ENCODE measurements at regions not wholly inside any gene's neighbourhood (a gene's known extent, or its start where the extent isn't known, plus 50 kb on each side); places are given as distances from the start of the nearest gene placed in this dataset.
"Not testable (repeated sequence)": the region's sequence is repeated elsewhere in the genome, so short reads cannot be mapped to it uniquely, and the experiment has no call there.

DNA sequence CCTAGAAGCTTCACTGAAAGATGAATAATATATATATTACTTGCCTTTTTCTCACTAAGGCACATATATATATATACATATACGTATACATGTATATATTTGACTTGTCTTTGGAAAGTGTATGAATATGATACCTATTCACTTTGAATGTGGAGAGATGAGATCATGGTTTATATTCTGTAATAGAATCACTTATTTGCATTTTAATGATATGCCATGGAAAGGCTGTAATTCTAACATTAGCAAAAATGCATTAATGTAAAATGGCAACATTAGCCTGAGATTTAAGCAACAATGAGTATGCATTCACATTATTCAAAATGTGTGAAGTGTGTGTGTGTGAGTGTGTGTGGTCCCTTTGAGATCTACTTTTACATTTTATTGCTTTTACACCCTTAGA, 54.5 kb upstream of the PRKD1 start:
- DNase-seq: no peak

DNA sequence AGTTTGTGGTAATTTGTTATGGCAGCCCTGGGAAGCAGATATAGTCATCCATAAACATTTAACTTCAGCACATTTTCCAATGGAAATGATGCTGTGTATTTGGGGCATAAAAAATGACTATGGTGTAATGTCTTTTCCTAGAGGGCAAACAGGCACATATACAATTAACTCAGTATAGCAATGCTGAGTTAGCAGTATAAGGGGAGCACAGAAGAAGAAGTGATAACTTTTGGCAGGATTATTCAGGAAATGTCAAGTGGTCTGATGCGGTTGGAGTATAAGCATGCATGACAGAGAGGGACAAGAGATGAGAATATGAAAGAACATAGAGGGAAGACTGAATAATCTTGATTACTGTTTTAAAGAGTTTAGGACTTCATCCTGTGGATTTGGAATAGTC, 55.3 kb upstream of the PRKD1 start:
- DNase-seq: no peak

DNA sequence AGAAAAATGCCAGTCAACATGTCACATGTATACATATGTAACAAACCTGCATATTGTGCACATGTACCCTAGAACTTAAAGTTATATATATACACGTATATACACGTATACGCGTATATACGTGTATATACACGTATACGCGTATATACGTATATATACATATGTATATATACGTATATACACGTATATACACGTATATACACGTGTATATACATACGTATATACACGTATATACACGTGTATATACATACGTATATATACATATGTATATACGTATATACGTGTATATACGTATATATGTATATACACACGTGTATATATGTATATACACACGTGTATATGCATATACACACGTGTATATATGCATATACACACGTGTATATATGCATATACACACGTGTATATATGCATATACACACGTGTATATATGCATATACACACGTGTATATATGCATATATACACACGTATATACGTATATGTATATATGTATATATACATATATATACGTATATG, 62.8 kb upstream of the PRKD1 start:
- DNase-seq: not testable (repeated sequence)

DNA sequence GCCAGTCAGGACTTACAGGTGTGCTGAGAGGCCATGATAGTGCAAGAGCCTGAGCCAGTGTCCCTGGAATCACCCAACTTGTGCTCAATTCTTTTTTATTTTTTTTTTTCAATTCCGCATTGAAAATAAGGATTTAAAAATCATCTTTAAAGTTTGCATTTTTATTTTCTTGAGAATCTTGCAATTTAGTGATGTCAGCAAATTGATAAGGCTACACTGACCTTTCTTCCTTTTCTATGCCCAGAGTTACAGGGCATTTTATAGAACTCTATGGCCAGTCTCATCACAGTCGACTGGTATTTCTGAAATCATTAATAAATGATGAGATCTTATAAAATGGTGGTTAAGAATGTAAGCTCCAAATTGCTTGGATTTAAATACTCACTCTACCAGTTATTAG, 63.3 kb upstream of the PRKD1 start:
- no peak for DNase-seq

DNA sequence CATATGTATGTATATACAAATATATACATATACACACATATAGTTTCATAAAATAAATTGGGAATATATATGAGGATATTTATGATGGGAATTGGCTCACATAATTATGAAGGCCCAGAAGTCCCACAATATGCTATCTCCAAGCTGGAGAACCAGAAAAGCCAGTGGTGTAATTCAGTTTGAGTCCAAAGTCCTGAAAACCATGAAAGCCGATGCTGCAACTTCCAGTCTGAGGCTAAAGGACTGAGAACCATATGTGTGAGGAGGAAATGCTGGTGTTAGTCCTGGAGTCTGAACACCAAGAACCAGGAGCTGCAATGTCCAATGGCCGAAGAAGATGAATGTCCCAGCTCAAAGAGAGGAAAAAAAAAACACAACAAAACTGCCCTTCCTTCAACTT, 65.5 kb upstream of the PRKD1 start:
- DNase-seq: no peak

DNA sequence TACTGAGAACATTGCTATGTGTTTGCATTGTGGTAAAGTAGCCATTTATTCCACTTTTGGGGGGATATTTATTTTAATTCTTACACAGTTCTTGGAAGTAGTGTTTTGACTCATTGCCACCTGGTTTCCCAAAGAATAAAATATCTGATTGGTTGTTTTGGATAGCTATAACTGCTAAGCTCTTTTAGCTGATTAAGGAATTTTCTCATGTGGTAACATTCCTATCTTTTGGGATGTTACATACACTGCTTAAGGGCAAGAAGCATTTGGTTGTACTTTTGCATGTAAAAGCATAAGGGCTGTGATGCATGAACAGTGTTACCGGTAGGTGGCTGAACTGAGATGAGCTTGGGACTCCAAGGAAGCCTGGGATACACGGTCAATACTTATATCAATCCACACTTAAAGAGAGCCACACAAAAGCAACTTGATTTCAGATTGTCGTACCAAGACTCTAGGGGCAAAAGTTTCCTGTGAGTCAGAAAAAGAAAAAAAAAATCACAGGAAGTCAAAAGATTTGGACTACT, 71.4 kb upstream of the PRKD1 start:
- no peak for DNase-seq

DNA sequence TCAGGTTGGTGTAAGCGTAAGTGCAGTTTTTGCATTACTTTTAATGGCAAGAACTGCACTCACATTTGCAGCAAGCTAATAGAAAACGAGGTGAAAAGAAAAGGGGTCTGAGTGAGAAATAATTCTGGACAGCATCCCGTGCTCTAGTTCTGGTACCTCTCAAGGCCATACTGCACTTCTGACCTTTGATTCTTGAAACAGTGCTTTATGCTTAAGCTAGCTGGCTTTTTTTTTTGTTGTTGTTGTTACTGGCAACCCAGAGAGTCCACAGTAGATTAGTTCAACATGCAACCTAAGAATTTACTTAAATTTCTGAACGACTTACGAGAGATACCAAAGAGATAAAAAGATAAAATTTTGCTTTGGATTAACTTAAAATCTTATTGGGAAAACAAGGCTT, 75.2 kb upstream of the PRKD1 start:
- DNase-seq: no peak

DNA sequence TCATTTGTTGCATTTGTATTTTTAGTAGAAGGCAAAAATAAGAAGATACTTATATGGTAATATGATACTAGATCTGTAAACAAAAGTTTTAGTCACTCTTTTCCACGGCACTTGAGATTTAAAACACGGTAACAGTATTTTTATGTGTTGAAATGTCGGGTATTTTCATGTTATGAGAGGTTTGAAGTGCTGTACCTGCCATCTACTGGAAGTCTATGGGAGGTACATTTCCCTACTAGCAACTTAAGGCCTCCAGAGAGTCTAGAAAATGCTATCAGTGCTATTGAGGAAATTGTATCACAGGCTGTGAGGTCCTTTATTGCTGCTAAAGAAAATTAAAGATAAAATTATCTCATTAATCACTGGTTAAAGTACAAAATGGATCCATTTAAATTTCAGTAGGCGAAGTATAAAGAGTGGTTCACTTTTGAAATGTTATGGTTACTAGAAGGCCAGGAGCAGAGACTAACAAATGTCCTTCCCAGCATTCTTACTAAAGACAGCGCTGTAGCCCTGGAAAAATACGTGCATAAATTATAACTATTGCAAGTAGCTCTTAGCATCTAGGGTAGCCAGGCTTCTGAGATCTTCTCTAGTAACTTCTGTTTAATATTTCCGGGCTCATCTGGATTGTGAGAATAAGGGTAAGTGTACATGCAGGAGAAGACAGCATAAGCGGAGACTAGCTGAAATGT, 77.6 kb upstream of the PRKD1 start:
- DNase-seq: no peak

DNA sequence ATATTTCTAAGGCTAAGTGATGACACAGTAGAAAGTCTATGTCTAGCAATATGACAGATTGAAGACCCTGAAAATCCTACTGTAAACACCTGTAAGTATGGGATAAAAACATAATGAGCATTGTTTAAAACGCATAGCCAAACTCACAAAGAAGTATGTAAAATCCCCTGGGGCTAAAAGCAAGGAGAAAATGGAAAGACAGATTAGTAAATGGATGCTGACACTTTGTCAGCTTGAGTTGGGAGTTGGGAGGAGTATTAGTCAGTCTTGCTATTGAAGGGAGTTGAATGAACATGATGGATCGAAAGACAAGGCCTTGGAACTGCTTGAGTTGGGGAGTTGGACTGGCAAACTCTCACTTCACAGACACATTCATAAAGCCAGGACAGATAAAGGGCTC, 79.0 kb upstream of the PRKD1 start:
- DNase-seq: no peak

DNA sequence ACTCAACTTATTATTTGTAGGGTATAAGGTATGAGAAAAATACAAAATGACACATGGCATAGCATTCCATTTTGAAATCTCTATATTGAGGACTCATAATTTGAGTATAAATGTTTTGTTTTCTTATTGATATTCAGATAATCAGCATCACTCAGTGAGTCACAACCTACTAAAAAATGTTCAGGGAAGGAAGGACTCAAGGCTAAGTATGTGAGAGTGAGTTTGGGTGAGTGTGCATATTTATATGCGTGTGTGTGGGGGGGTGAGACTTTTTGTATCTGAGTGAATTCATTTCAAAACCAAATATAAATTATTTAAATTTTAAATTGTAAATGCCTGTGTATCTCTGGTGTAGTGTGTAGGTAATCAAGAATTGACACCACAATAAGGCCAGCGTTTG, 87.8 kb upstream of the PRKD1 start:
- DNase-seq: no peak

DNA sequence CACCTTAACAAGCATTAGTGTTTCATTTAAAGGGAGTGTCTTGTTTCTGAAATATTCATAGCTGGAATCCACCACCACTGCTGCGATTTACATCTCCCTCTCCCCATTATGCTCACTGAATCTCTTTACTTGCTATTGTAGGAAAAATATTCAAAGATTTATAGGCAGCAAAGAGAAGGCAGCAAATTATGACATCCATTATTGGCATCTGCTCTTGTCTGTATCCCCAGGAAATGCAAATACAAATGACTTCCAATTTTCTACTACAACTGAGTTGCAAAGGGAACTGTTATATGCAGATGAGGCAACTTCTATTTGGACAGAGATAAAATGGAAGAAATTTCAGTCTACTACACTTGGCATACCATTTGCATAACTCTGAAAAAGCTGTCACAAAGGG, 88.4 kb upstream of the PRKD1 start:
- DNase-seq: no peak

DNA sequence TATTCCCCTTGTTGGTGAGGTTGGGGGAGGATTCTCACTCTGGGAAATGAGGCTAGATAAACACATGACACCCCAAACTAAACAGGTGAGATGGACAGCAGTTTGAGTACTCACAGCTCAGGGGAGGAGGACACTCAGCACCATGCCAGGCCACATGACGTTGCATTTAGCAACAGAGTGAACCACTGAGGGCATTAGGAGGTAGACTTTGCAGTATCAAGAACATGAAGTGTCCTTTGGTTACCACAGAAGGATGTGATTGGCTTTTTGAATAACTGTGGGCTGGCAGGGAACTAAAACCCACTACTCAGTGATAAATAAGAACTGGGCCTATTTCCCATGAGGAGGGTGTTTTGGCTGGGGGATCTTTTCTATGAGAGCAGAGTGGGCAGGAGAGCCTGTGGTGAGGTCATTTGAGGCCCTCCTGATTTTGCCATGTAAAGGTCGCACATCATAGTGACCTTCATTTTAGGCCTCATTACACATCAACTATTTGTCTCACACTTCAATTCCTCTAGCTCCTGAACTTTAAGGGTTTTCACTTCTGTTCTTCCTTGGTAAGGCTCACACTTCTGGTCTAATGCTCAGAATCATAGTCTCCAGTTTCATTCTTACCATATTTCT, 89.8 kb upstream of the PRKD1 start:
- no peak for DNase-seq

DNA sequence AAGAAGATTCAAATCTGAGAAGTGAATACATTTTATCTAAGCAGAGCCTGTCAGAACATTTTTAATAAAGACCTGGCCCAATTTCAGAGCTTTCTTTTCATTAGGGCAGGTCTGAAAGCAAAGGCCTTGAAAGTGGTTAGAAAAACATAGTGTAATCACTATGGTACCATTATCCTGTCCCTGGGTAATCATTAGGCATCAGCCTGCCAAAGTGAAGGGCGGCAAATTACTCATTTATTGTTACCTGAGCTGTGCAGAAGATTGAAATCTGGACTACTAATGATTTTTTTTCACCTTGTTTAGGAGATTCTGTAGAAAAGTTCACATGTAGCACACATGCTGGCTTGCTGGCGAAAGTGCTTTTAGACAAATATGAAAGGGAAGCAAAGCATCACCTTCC, 92.6 kb upstream of the PRKD1 start:
- no peak for DNase-seq

DNA sequence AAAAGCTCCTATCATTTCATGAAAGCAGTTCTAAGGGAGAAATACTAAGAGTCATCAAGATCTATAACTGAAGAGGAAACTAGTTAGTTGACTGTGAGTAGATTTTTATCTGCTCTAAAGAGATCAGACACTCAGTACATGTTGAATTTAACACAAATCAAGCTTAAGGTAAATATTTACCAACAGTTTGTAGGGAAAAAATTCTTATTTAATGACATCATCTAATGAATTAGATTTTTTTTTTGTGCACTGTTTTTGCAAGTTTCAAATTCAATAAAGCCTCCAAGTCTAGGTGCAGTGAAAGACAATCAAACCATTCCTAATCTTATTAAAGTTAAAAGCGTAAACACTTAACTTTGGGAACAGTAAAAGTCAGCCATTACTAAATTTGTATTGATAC, 93.0 kb upstream of the PRKD1 start:
- no peak for DNase-seq

DNA sequence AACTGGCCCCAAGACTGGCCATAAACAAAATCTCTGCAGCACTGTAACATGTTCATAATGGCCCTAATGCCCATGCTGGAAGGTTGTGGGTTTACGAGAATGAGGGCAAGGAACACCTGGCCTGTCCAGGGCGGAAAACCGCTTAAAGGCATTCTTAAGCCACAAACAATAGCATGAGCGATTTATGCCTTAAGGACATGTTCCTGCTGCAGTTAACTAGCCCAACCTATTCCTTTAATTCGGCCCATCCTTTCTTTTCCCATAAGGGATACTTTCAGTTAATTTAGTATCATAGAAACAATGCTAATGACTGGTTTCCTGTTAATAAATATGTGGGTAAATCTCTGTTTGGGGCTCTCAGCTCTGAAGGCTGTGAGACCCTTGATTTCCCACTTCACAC, 95.7 kb upstream of the PRKD1 start:
- DNase-seq: not testable (repeated sequence)

DNA sequence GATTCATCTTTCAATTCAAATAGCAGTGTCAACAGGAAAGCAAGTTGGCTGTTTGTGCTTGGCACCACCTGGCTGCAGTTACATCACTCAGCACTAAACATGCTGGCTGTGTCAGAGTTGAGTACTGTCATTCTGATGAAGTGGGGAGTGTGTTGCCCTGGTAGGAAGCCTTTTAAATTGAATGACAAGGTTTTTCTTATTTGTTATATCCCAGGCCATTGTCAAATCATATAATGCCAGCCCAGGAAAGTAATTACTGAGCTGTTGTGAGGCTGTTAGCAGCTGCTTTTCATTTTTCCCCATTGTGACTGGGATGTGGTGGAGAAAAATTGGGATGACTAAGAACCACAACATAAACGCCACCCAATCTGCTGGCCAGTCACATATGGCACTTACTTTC, 106.5 kb upstream of the PRKD1 start:
- DNase-seq: no peak

DNA sequence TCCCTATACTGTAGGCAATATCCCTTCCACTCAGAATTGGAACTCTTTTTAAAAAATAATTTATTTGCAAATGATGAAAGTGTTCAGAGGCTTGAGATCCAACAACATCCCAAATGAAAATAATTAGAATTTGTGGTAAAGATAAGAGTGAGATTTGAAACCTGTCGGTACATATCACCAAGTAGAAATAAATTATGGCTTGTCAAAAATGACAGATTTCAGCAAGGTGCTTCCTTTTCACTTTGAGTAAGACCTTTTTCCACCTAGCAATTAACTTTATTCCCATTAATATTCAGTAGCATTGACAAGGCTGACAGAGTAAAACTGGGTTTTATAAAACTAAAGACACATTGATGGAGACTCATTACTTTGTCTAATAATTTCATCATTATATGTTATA, 107.7 kb upstream of the PRKD1 start:
- no peak for DNase-seq

DNA sequence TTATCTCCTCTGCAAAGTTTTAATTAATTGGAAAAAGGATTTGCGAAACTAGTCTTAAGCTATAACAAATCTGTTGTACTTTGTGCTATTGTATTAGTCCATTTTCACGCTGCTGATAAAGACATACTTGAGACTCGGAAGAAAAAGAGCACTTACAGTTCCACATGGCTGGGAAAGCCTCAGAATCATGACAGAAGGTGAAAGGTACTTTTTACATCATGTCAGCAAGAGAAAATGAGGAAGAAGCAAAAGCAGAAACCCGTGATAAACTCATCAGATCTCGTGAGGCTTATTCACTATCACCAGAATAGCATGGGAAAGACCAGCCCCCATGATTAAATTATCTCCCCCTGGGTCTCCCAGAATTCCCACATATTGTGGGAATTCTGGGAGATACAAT, 118.1 kb upstream of the PRKD1 start:
- DNase-seq: no peak

DNA sequence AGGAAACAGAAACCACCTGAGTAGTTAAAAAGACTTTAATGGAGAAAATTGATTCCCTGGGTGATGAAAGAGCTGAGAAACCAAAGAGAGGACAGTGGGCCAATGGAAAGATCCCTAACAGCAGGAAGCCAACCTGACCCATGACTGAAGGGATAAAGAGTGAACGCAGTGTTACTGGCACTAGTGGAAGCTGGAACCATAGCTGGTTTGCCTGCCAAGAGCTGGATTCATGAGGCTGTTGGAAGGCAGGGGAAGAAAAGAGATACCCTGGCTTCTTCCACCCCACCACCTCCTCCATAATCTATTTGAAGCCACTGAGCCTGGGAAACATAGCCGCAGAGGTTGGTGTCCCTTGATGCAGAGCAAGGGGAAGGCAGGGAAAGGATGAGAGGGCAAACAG, 125.5 kb upstream of the PRKD1 start:
- no peak for DNase-seq

DNA sequence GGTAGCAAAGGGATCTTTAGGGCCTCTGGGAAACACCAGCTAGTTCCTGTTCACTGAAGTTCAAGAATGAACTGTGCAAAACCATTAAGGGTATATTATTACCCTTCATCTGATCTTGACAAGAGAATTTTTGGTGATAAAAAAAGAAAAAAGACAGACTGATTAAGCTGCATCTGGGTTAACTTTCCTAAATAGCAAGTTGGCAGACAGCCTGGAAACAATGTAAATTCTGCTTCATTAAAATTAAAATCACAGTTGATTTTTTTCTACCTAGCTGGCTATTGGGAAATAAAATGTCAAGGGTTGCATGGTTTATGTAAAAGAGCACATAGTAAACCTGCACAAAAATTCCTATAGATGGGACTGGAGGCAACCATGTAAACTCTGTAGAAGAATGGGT, 126.6 kb upstream of the PRKD1 start:
- no peak for DNase-seq

DNA sequence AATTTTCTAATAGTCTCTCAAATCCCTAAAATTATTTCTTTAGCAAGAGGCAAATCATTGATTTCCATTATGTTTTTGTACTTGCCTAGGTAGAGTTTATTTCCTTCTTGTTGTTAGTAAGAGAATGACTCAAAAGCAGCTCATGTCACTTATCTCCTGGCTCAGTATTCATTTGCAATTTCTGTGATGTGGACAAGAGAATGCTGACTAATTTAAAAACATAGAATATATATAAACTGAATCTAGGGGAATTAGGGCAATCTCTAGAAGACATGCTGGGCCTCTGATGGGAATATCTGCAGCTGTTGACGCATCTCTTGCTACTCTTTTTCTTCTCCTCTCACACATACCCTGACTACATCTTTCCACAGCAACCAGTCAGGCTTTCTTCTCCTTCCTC, 130.8 kb upstream of the PRKD1 start:
- no peak for DNase-seq

DNA sequence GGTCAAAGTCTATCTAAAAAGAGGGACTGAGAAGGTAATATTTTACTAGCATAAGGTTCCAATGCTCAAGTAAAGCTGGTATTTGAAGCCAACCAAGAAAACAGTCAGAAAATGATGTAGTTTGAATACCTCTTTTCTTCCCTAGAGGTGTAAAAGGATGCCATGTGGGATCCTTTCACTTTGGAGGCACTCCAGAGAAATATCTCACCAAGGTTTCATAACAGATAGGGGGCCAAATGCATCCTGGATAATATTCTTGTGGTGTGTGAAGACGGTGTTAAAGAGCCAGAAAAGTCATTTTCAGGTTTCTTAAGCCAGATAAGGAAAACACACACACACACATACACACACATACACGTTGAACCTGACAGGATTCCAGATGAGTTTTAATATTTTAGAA, 136.1 kb upstream of the PRKD1 start:
- DNase-seq: no peak

DNA sequence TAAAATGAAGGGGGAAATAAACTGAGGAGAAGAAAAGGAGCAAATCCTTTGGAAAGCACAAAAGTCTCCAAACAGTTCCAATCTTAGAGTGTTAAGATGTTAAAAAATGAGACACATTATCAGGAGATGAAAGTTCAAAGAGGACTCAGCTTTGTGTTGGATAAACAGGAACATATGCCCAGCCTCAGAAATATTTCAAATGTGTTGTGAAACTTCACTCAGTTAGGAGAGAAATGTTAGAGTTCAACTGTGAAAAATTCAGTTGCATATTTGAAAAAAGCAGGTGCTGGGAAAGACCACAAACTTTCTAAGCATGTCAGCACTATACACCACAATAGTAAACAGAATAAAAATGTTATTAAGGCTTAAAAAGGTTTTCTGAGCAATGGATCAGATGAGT, 136.8 kb upstream of the PRKD1 start:
- no peak for DNase-seq

DNA sequence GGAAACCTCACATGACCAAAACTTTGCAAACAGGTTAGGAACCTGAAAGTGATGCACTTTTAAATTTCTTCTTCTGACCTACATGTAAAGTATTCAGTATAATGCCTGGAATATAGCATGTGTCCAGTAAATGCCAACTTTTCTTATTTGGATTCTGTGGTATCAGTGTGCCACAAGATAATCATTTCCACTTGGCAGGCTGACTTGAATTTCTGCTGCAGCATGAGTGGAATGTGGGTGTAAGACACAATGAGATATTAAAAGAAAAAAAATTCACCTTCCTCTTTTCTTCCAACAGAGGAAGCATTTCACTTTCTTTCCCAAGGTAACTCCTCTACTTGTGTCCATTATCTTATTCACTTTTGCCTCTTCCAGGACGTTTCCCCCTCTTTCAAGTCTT, 141.9 kb upstream of the PRKD1 start:
- no peak for DNase-seq

DNA sequence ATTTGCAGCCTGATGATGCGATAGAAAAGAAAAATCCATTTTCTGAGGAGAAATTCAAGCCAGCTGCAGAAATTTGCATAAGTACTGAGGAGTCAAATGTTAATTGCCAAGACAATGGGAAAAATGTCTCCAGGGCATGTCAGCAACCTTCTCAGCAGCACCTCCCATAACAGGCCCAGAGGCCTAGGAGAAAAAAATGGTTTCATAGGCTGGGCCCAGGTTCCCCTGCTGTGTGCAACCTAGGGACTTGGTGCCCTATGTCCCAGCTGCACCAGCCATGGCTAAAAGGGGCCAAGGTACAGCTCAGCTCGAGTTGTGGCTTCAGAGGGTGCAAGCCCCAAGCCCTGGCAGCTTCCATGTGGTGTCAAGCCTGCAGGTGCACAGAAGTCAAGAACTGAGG, 144.8 kb upstream of the PRKD1 start:
- DNase-seq: not testable (repeated sequence)
